GM12874 (cell line): ENCODE measurements at regions not wholly inside any gene's neighbourhood (a gene's known extent, or its start where the extent isn't known, plus 50 kb on each side); places are given as distances from the start of the nearest gene placed in this dataset.

ENCODE experiments used
- TF ChIP-seq, protein P1 (sequence below): IDR thresholded peaks from 2 replicates; pipeline ENCODE4 v1.5.1; 2011; ENCODE audit warnings: low read depth, mild to moderate bottlenecking, control low read depth, low read length, moderate library complexity; ENCODE audit not compliant: insufficient read depth

DNA sequence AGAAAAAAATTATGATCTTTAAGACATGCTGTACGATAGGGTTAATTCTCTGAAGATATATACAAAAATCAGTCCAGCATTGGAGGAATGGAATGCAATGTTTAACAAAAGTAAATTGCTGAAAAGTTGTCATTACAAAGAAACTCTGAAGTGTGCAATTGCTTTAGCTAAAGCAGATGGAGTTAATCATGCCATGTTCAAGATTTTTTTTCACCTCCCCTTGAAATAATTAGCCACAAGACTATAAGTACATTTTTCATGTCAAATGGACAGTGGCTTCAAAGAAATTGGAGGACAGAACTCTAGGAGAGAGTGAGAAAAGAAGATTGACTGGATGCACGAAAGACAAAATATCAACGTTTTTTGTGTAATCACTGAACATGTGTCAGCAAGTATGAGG, 63.1 kb upstream of the MEOX2 start:
- TF ChIP-seq, protein P1, sequence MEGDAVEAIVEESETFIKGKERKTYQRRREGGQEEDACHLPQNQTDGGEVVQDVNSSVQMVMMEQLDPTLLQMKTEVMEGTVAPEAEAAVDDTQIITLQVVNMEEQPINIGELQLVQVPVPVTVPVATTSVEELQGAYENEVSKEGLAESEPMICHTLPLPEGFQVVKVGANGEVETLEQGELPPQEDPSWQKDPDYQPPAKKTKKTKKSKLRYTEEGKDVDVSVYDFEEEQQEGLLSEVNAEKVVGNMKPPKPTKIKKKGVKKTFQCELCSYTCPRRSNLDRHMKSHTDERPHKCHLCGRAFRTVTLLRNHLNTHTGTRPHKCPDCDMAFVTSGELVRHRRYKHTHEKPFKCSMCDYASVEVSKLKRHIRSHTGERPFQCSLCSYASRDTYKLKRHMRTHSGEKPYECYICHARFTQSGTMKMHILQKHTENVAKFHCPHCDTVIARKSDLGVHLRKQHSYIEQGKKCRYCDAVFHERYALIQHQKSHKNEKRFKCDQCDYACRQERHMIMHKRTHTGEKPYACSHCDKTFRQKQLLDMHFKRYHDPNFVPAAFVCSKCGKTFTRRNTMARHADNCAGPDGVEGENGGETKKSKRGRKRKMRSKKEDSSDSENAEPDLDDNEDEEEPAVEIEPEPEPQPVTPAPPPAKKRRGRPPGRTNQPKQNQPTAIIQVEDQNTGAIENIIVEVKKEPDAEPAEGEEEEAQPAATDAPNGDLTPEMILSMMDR: no peak

DNA sequence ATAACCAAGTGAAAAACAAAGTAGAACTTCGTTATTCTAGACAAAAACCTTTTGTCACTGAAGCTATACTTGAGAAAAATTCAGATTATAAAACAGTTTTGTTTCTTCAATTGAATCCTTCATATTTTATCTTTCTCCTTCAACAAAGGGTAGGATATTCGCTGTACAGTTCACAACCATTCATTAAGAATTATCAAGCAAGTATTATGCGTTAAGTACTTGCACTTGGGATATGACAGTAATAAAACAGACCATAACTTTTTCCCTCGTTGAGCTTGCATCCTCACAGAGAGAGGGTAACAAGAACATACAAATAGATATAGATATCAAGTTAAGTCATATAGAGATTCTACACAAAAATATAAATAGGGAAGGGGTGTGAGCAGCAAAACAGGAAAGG, 61.2 kb upstream of the MEOX2 start:
- TF ChIP-seq, protein P1: no peak

DNA sequence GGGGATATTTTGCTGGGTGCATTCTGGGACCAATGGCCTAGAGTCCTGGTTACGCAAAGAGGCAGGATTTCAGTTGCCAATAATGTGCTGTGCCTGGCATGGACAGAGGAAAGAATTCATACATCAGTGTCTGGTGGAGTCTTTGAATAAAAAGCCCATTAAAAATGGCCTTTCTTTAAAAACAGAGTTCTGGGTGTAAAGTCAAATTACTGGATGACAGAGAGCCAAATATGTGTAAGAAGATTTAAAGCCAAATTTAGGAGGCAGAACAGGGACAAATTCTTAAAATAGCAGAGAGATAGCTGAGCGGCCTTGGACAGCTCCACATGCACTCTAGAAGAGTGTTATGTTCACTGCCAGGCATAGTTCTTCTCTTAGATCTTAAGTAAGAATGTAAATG, 60.8 kb upstream of the MEOX2 start:
- TF ChIP-seq, protein P1: no peak

DNA sequence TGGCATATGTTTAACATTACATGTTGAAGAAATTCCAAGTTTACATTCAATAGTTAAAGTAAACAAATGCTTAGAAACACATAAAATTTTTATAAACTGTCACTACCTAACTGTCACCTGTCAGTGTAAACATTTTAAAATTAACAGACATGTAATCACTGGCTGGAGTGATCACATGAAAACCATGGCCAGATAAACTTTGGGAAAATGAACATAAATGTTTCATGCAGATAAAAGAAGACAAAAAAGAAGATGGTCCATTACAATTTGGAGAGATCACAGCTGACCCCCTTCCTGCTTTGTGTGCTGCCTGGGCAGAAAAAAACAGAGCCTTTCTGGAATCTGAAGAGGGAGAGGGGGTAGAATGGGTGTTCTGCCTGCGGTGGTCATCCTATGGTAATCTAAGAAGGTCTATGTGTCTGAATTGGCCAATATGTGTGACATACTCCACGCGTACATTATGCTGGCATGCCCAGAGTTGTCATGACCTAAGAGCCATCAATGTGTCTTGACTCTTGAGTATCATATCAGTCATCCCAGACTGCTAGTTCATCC, 57.5 kb upstream of the MEOX2 start:
- TF ChIP-seq, protein P1: no peak

DNA sequence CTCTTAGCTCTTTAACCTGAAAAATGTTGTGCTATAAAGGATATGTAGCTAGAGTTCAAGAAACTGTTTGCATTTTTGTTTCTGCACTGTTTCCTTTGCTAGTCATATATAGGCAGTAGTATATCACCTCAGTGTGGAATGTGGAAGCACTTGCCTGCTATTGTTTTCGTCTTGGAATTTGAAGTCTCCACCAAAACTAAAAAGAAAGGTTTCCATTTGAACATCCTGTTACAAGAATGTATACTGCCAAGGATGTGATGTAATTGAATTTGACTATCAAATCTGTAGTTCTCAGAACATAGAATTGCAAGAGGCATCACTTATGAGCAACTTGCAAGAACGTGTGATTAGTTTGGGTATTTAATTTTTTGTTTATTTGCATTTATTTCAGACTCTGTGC, 51.1 kb upstream of the MEOX2 start:
- TF ChIP-seq, protein P1: no peak
